ENCODE measurements at regions not wholly inside any gene's neighbourhood (a gene's known extent, or its start where the extent isn't known, plus 50 kb on each side); places are given as distances from the start of the nearest gene placed in this dataset.
"Not testable (repeated sequence)": the region's sequence is repeated elsewhere in the genome, so short reads cannot be mapped to it uniquely, and the experiment has no call there.

DNA sequence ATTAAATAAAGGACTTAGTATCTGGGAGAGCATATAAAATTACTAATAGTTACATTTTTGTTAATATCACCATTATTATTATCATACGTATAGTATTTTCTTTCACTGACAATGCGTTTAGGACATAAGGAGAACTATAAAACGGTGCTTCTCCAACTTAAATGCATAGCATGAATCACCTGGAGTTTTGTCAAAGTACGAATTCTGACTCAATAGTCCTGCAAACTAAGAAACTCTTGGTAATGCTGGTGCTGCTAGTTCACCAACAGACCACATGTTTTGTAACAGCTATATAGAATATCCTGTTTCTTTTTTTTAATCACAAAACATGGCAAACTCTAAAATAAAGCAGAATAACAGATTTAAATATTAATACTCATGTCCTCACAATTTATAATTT, 116.1 kb upstream of the ZNF717 start:
- H3K4me3 ChIP-seq (ENCODE audit: low read length); H2AFZ ChIP-seq (ENCODE audit: low read length); H3K27me3 ChIP-seq (ENCODE audit: low read length); H3K9me2 ChIP-seq (replicated peaks; ENCODE audit: insufficient read depth, low read length); H3K9ac ChIP-seq (ENCODE audit: low read length); H3K36me3 ChIP-seq (ENCODE audit: insufficient read depth, low read length); H3K9me3 ChIP-seq (ENCODE audit: low read length); H3K79me2 ChIP-seq (ENCODE audit: low read length); DNase-seq; H3K27ac ChIP-seq (ENCODE audit: low read length); H4K20me1 ChIP-seq (ENCODE audit: insufficient read depth, low read depth, low read length); H3K4me1 ChIP-seq (ENCODE audit: low read length); H3K4me2 ChIP-seq (ENCODE audit: low read depth, low read length, poor library complexity, severe bottlenecking): not testable (repeated sequence)

GRCh38 chr3:75906555-75907112, 121.3 kb upstream of the ZNF717 start:
- Histone ChIP-seq H3K9ac (ENCODE audit: low read length) (no peak overlapping the region), H3K9me3 (ENCODE audit: low read length) (peaks cover 3% of the 10 kb centered on the region; the same call in 1 of the 2 replicates)

GRCh38 chr3:75913800-75914350, 128.5 kb upstream of the ZNF717 start:
- Histone ChIP-seq H3K27me3 (ENCODE audit: low read length) (no peaks in the 10 kb centered on the region), H3K9me3 (ENCODE audit: low read length) (peaks cover 3% of the 10 kb centered on the region; the same call in 1 of the 2 replicates), H3K9ac (ENCODE audit: low read length) (no peak overlapping the region), H3K4me1 (ENCODE audit: low read length) (no peaks in the 10 kb centered on the region), H3K79me2 (ENCODE audit: low read length) (no peaks in the 10 kb centered on the region), H4K20me1 (ENCODE audit: insufficient read depth, low read depth, low read length) (no peaks in the 10 kb centered on the region), H2AFZ (ENCODE audit: low read length) (no peak overlapping the region), H3K4me2 (ENCODE audit: low read depth, low read length, poor library complexity, severe bottlenecking) (no peak overlapping the region), H3K9me2 (replicated peaks; ENCODE audit: insufficient read depth, low read length) (no peaks in the 10 kb centered on the region), H3K4me3 (ENCODE audit: low read length) (no peak overlapping the region), H3K36me3 (ENCODE audit: insufficient read depth, low read length) (no peaks in the 10 kb centered on the region), H3K27ac (ENCODE audit: low read length) (no peak overlapping the region)
- DNase-seq, result no peak

More at GRCh38 chr3:75906555-75907112, 121.3 kb upstream of the ZNF717 start:
- DNase-seq, result no peak
- Histone ChIP-seq H3K79me2 (ENCODE audit: low read length) (no peaks in the 10 kb centered on the region), H4K20me1 (ENCODE audit: insufficient read depth, low read depth, low read length) (no peaks in the 10 kb centered on the region), H3K4me1 (ENCODE audit: low read length) (no peaks in the 10 kb centered on the region), H3K4me3 (ENCODE audit: low read length) (no peak overlapping the region), H3K4me2 (ENCODE audit: low read depth, low read length, poor library complexity, severe bottlenecking) (no peak overlapping the region), H3K27me3 (ENCODE audit: low read length) (no peaks in the 10 kb centered on the region), H3K9me2 (replicated peaks; ENCODE audit: insufficient read depth, low read length) (no peaks in the 10 kb centered on the region), H3K27ac (ENCODE audit: low read length) (no peak overlapping the region), H2AFZ (ENCODE audit: low read length) (no peak overlapping the region), H3K36me3 (ENCODE audit: insufficient read depth, low read length) (no peaks in the 10 kb centered on the region)

DNA sequence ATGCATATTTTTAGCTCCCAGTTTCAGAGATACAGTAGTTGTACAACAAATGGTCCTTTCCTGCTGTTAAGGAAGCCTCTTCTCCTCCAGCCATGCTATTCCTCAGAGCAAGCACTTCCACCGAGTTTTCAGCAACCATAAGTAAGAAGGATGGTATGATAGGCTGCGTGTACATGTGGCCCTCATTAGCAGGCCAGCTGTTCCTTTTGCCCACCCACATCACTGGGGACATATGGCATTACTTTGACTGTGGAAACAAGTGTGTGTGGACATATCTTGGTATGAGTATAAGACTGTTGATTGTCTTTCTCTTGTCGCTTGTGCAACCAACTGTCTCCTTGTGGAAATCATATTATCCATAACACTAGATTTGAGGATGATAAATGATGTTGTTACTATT, 129.4 kb upstream of the ZNF717 start:
- H3K4me1 ChIP-seq (ENCODE audit: low read length); H3K9ac ChIP-seq (ENCODE audit: low read length); H3K27ac ChIP-seq (ENCODE audit: low read length); DNase-seq; H3K36me3 ChIP-seq (ENCODE audit: insufficient read depth, low read length); H3K4me3 ChIP-seq (ENCODE audit: low read length); H3K79me2 ChIP-seq (ENCODE audit: low read length); H3K4me2 ChIP-seq (ENCODE audit: low read depth, low read length, poor library complexity, severe bottlenecking); H3K27me3 ChIP-seq (ENCODE audit: low read length); H2AFZ ChIP-seq (ENCODE audit: low read length); H3K9me3 ChIP-seq (ENCODE audit: low read length); H4K20me1 ChIP-seq (ENCODE audit: insufficient read depth, low read depth, low read length); H3K9me2 ChIP-seq (replicated peaks; ENCODE audit: insufficient read depth, low read length): not testable (repeated sequence)

GRCh38 chr3:75938921-75939320, 153.6 kb upstream of the ZNF717 start:
- no peaks in the 10 kb centered on the region for H3K36me3 ChIP-seq (ENCODE audit: insufficient read depth, low read length)
- no peak overlapping the region for H3K9ac ChIP-seq (ENCODE audit: low read length)
- no peaks in the 10 kb centered on the region for H3K4me1 ChIP-seq (ENCODE audit: low read length)
- no peaks in the 10 kb centered on the region for H4K20me1 ChIP-seq (ENCODE audit: insufficient read depth, low read depth, low read length)
- no peak overlapping the region for H2AFZ ChIP-seq (ENCODE audit: low read length)
- H3K27ac ChIP-seq (ENCODE audit: low read length), result no peak overlapping the region
- H3K4me2 ChIP-seq (ENCODE audit: low read depth, low read length, poor library complexity, severe bottlenecking), result no peak overlapping the region
- DNase-seq, result no peak
- no peaks in the 10 kb centered on the region for H3K9me2 ChIP-seq (replicated peaks; ENCODE audit: insufficient read depth, low read length)
- no peak overlapping the region for H3K4me3 ChIP-seq (ENCODE audit: low read length)
- H3K27me3 ChIP-seq (ENCODE audit: low read length), result no peaks in the 10 kb centered on the region
- no peaks in the 10 kb centered on the region for H3K79me2 ChIP-seq (ENCODE audit: low read length)
- no peaks in the 10 kb centered on the region for H3K9me3 ChIP-seq (ENCODE audit: low read length)

- no peaks in the 10 kb centered on the region for H3K9me3 ChIP-seq (ENCODE audit: low read length)
- H2AFZ ChIP-seq (ENCODE audit: low read length), result no peak overlapping the region
- no peaks in the 10 kb centered on the region for H3K9me2 ChIP-seq (replicated peaks; ENCODE audit: insufficient read depth, low read length)
- H3K4me1 ChIP-seq (ENCODE audit: low read length), result no peaks in the 10 kb centered on the region
- H3K4me2 ChIP-seq (ENCODE audit: low read depth, low read length, poor library complexity, severe bottlenecking), result no peak overlapping the region
- no peaks in the 10 kb centered on the region for H3K27me3 ChIP-seq (ENCODE audit: low read length)
- no peak overlapping the region for H3K9ac ChIP-seq (ENCODE audit: low read length)
- H3K4me3 ChIP-seq (ENCODE audit: low read length), result no peak overlapping the region
- no peaks in the 10 kb centered on the region for H3K36me3 ChIP-seq (ENCODE audit: insufficient read depth, low read length)
- no peak for DNase-seq
- H4K20me1 ChIP-seq (ENCODE audit: insufficient read depth, low read depth, low read length), result no peaks in the 10 kb centered on the region
- H3K27ac ChIP-seq (ENCODE audit: low read length), result no peak overlapping the region
- H3K79me2 ChIP-seq (ENCODE audit: low read length), result no peaks in the 10 kb centered on the region
Observed at GRCh38 chr3:75951941-75952340, 166.6 kb upstream of the ZNF717 start.

DNA sequence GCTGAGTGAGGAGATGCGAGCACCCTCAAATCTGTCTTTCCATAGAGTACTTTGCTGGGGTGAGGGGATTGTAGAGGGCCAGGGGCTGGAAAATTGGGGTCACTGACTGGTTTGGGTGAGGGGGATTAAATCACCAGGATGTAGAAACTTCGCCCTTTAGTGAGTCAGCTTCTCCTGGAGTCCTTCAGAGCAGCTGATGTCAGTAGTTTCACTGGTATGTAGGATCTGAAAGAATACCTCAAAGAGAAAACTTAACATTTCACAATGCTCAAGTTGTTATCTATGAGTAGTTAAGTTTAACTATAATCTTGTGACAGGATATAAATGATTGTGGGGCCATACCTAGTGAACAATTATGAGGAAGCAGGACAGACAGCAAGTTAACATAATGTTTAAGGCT, 174.7 kb upstream of the ZNF717 start:
- not testable (repeated sequence) for H3K9ac ChIP-seq (ENCODE audit: low read length); DNase-seq; H3K4me3 ChIP-seq (ENCODE audit: low read length); H3K79me2 ChIP-seq (ENCODE audit: low read length); H3K9me3 ChIP-seq (ENCODE audit: low read length); H3K4me1 ChIP-seq (ENCODE audit: low read length); H3K27me3 ChIP-seq (ENCODE audit: low read length); H3K9me2 ChIP-seq (replicated peaks; ENCODE audit: insufficient read depth, low read length); H2AFZ ChIP-seq (ENCODE audit: low read length); H3K4me2 ChIP-seq (ENCODE audit: low read depth, low read length, poor library complexity, severe bottlenecking); H3K36me3 ChIP-seq (ENCODE audit: insufficient read depth, low read length); H3K27ac ChIP-seq (ENCODE audit: low read length); H4K20me1 ChIP-seq (ENCODE audit: insufficient read depth, low read depth, low read length)

DNA sequence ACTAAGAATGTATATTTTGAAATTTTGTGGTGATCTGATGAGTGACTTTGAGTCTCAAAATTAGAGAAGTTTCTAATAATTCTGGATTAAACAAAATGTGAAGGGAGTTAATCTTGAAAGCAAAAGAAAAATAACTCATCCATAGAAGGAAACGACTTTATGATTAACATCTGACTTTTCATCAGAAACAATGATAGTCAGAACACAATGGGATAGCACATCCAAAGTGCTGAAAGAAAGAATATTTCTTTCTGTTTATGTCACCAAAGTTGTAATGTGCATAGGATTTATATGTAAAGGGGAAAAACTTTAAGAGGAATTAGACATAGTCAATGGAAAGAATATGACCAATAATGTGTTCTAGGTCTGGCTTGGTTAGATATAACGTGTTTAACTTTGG, 176.7 kb upstream of the ZNF717 start:
- not testable (repeated sequence) for H3K4me3 ChIP-seq (ENCODE audit: low read length); H3K9me2 ChIP-seq (replicated peaks; ENCODE audit: insufficient read depth, low read length); H3K4me2 ChIP-seq (ENCODE audit: low read depth, low read length, poor library complexity, severe bottlenecking); H3K9ac ChIP-seq (ENCODE audit: low read length); H4K20me1 ChIP-seq (ENCODE audit: insufficient read depth, low read depth, low read length); H3K27ac ChIP-seq (ENCODE audit: low read length); H3K27me3 ChIP-seq (ENCODE audit: low read length); H3K4me1 ChIP-seq (ENCODE audit: low read length); H3K9me3 ChIP-seq (ENCODE audit: low read length); H3K36me3 ChIP-seq (ENCODE audit: insufficient read depth, low read length); DNase-seq; H2AFZ ChIP-seq (ENCODE audit: low read length); H3K79me2 ChIP-seq (ENCODE audit: low read length)

DNA sequence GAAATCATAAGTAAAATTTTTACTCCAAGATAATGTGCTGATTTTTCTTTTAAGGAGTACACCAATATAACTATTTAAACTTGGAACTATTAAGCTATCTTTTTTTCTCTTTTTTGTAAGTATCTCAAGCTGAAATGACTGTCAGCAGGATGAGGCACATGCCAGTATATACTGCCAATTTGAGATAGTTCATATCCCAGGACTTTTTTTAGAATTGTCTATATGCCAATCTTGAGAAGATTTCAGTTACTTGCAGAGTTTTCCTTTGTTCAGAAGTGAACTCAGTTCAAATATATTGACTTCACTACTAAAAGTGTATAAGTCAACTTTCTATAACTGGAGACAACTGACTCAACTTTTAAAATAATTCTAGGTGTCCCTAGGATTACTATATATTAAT, 181.7 kb upstream of the ZNF717 start:
- H3K4me1 ChIP-seq (ENCODE audit: low read length), result no peaks in the 10 kb centered on the region
- H2AFZ ChIP-seq (ENCODE audit: low read length), result no peak overlapping the region
- DNase-seq, result no peak
- no peaks in the 10 kb centered on the region for H3K36me3 ChIP-seq (ENCODE audit: insufficient read depth, low read length)
- H3K9ac ChIP-seq (ENCODE audit: low read length), result no peak overlapping the region
- no peak overlapping the region for H3K4me3 ChIP-seq (ENCODE audit: low read length)
- no peaks in the 10 kb centered on the region for H3K79me2 ChIP-seq (ENCODE audit: low read length)
- no peaks in the 10 kb centered on the region for H4K20me1 ChIP-seq (ENCODE audit: insufficient read depth, low read depth, low read length)
- no peaks in the 10 kb centered on the region for H3K9me2 ChIP-seq (replicated peaks; ENCODE audit: insufficient read depth, low read length)
- H3K27ac ChIP-seq (ENCODE audit: low read length), result no peak overlapping the region
- no peaks in the 10 kb centered on the region for H3K27me3 ChIP-seq (ENCODE audit: low read length)
- H3K9me3 ChIP-seq (ENCODE audit: low read length), result 0 out of 2 replicates have a peak, but pooled peaks cover 3% of the 10 kb centered on the region
- no peak overlapping the region for H3K4me2 ChIP-seq (ENCODE audit: low read depth, low read length, poor library complexity, severe bottlenecking)
